Mononuclear cell (primary cell): ENCODE measurements at regions not wholly inside any gene's neighbourhood (a gene's known extent, or its start where the extent isn't known, plus 50 kb on each side); places are given as distances from the start of the nearest gene placed in this dataset.

ENCODE experiments used
- H3K27me3 ChIP-seq: 2 replicates; pipeline ENCODE4 v1.6.0; 2011; ENCODE audit warnings: low read length, control low read depth; ENCODE audit not compliant: insufficient read depth
- H3K4me1 ChIP-seq: 2 replicates; pipeline ENCODE4 v1.5.1; 2011; ENCODE audit warnings: mild to moderate bottlenecking, low read length, control low read depth; ENCODE audit not compliant: insufficient read depth
- H3K4me3 ChIP-seq: 2 replicates; pipeline ENCODE4 v1.5.1; 2011; ENCODE audit warnings: mild to moderate bottlenecking, low read length, moderate library complexity
- H3K9me3 ChIP-seq: 2 replicates; pipeline ENCODE4 v1.5.1; 2011; ENCODE audit warnings: low read depth, mild to moderate bottlenecking, control low read depth, low read length

GRCh38 chr1:94741510-94741909 is 78.6 kb upstream of the SLC44A3 start:
- Histone ChIP-seq H3K4me3 (no peak overlapping the region), H3K27me3 (no peaks in the 10 kb centered on the region), H3K9me3 (no peaks in the 10 kb centered on the region), H3K4me1 (peaks cover 21% of the 10 kb centered on the region)

GRCh38 chr1:94739521-94740061 is 80.6 kb upstream of the SLC44A3 start:
- no peak overlapping the region for H3K4me3 ChIP-seq
- no peaks in the 10 kb centered on the region for H3K9me3 ChIP-seq
- H3K4me1 ChIP-seq = peaks cover 29% of the 10 kb centered on the region
- H3K27me3 ChIP-seq = no peaks in the 10 kb centered on the region

- no peaks in the 10 kb centered on the region for H3K9me3 ChIP-seq
- H3K4me1 ChIP-seq = peaks cover 29% of the 10 kb centered on the region
- H3K27me3 ChIP-seq = no peaks in the 10 kb centered on the region
- H3K4me3 ChIP-seq = no peak overlapping the region
Measured at GRCh38 chr1:94738371-94738770, 81.8 kb upstream of the SLC44A3 start.

- no peaks in the 10 kb centered on the region for H3K9me3 ChIP-seq
Measured at GRCh38 chr1:94737124-94737998, 82.8 kb upstream of the SLC44A3 start.

GRCh38 chr1:94736549-94736948 is 83.6 kb upstream of the SLC44A3 start:
- no peak overlapping the region for H3K4me3 ChIP-seq
- H3K9me3 ChIP-seq = no peaks in the 10 kb centered on the region
- H3K4me1 ChIP-seq = peaks cover 20% of the 10 kb centered on the region
- H3K27me3 ChIP-seq = no peaks in the 10 kb centered on the region

More at GRCh38 chr1:94737124-94737998, 82.8 kb upstream of the SLC44A3 start:
- Histone ChIP-seq H3K27me3 (no peaks in the 10 kb centered on the region), H3K4me3 (no peak overlapping the region), H3K4me1 (peaks cover 28% of the 10 kb centered on the region)

- H3K4me1 ChIP-seq = peaks cover 18% of the 10 kb centered on the region
- no peaks in the 10 kb centered on the region for H3K9me3 ChIP-seq
- no peak overlapping the region for H3K4me3 ChIP-seq
- no peaks in the 10 kb centered on the region for H3K27me3 ChIP-seq
Measured at GRCh38 chr1:94736073-94736472, 84.1 kb upstream of the SLC44A3 start.

GRCh38 chr1:94734963-94735901 is 84.9 kb upstream of the SLC44A3 start:
- no peak overlapping the region for H3K4me3 ChIP-seq
- H3K4me1 ChIP-seq = peaks cover 18% of the 10 kb centered on the region
- no peaks in the 10 kb centered on the region for H3K27me3 ChIP-seq
- no peaks in the 10 kb centered on the region for H3K9me3 ChIP-seq

- Histone ChIP-seq H3K4me1 (peaks cover 10% of the 10 kb centered on the region), H3K4me3 (no peak overlapping the region), H3K27me3 (no peaks in the 10 kb centered on the region), H3K9me3 (no peaks in the 10 kb centered on the region)
Measured at GRCh38 chr1:94731891-94732290, 88.3 kb upstream of the SLC44A3 start.

- Histone ChIP-seq H3K4me3 (no peak overlapping the region), H3K4me1 (peaks cover 4% of the 10 kb centered on the region), H3K9me3 (no peaks in the 10 kb centered on the region), H3K27me3 (no peaks in the 10 kb centered on the region)
Measured at GRCh38 chr1:94730450-94730849, 89.7 kb upstream of the SLC44A3 start.

GRCh38 chr1:94729267-94729666 is 90.9 kb upstream of the SLC44A3 start:
- H3K4me1 ChIP-seq = peaks cover 6% of the 10 kb centered on the region
- no peaks in the 10 kb centered on the region for H3K9me3 ChIP-seq
- H3K27me3 ChIP-seq = no peaks in the 10 kb centered on the region
- no peak overlapping the region for H3K4me3 ChIP-seq

- Histone ChIP-seq H3K4me1 (peaks cover 18% of the 10 kb centered on the region), H3K27me3 (no peaks in the 10 kb centered on the region), H3K9me3 (no peaks in the 10 kb centered on the region), H3K4me3 (no peak overlapping the region)
Measured at GRCh38 chr1:94727846-94728715, 92.1 kb upstream of the SLC44A3 start.

GRCh38 chr1:94726981-94727685 is 93.0 kb upstream of the SLC44A3 start:
- Histone ChIP-seq H3K27me3 (no peaks in the 10 kb centered on the region), H3K4me3 (no peak overlapping the region), H3K4me1 (peaks cover 20% of the 10 kb centered on the region), H3K9me3 (no peaks in the 10 kb centered on the region)

GRCh38 chr1:94725566-94725965 is 94.6 kb upstream of the SLC44A3 start:
- Histone ChIP-seq H3K4me3 (no peak overlapping the region), H3K27me3 (no peaks in the 10 kb centered on the region), H3K9me3 (no peaks in the 10 kb centered on the region), H3K4me1 (peaks cover 35% of the 10 kb centered on the region)

GRCh38 chr1:94723894-94724293 is 96.3 kb upstream of the SLC44A3 start:
- no peak overlapping the region for H3K4me3 ChIP-seq
- peaks cover 47% of the 10 kb centered on the region for H3K4me1 ChIP-seq
- no peaks in the 10 kb centered on the region for H3K9me3 ChIP-seq
- H3K27me3 ChIP-seq = no peaks in the 10 kb centered on the region
